Astrocyte (in vitro differentiated cells and primary cell): ENCODE measurements at regions not wholly inside any gene's neighbourhood (a gene's known extent, or its start where the extent isn't known, plus 50 kb on each side); places are given as distances from the start of the nearest gene placed in this dataset.

ENCODE experiments used
- DNase-seq: peaks from one replicate; pipeline ENCODE4 v3.0.0-alpha.2; 2010; ENCODE audit warnings: low read depth
- FAIRE-seq: peaks from 2 replicates; lab custom pipeline; 2011; peaks lifted over from hg19 to GRCh38; lab: Jason Lieb, UNC
- H2AFZ ChIP-seq: 2 replicates; pipeline ENCODE4 v1.6.0; 2012; ENCODE audit warnings: low read depth, low read length, inconsistent platforms
- H3K27ac ChIP-seq: 2 replicates; pipeline ENCODE4 v1.5.1; 2011; ENCODE audit warnings: low read depth, low read length, inconsistent platforms
- H3K27me3 ChIP-seq: 2 replicates; pipeline ENCODE4 v1.6.0; 2011; ENCODE audit warnings: low read length, inconsistent platforms; ENCODE audit not compliant: insufficient read depth
- H3K36me3 ChIP-seq: 2 replicates; pipeline ENCODE4 v1.5.1; 2011; ENCODE audit warnings: low read length, inconsistent platforms; ENCODE audit not compliant: insufficient read depth
- H3K4me1 ChIP-seq: 2 replicates; pipeline ENCODE4 v1.5.1; 2011; ENCODE audit warnings: low read length, inconsistent platforms; ENCODE audit not compliant: insufficient read depth
- H3K4me2 ChIP-seq: 2 replicates; pipeline ENCODE4 v1.6.0; 2012; ENCODE audit warnings: low read length, inconsistent platforms
- H3K4me3 ChIP-seq: 2 replicates; pipeline ENCODE4 v1.5.1; 2011; ENCODE audit warnings: low read depth, mild to moderate bottlenecking, low read length, inconsistent platforms; ENCODE audit not compliant: insufficient read depth
- H3K79me2 ChIP-seq: 2 replicates; pipeline ENCODE4 v1.6.0; 2012; ENCODE audit warnings: mild to moderate bottlenecking, low read length, inconsistent platforms; ENCODE audit not compliant: insufficient read depth
- H3K9ac ChIP-seq: 2 replicates; pipeline ENCODE4 v1.6.0; 2012; ENCODE audit warnings: mild to moderate bottlenecking, low read length, inconsistent platforms
- H3K9me3 ChIP-seq: 2 replicates; pipeline ENCODE4 v1.5.1; 2012; ENCODE audit warnings: low read depth, mild to moderate bottlenecking, low read length, inconsistent platforms; ENCODE audit not compliant: insufficient read depth
- H4K20me1 ChIP-seq: 2 replicates; pipeline ENCODE4 v1.6.0; 2012; ENCODE audit warnings: low read length, inconsistent platforms; ENCODE audit not compliant: insufficient read depth
- H3K27ac Mint-ChIP-seq: one replicate; pipeline ENCODE4 v1.8.0; 2021; ENCODE audit warnings: mild to moderate bottlenecking, mixed read lengths; ENCODE audit not compliant: unreplicated experiment
- H3K27me3 Mint-ChIP-seq: one replicate; pipeline ENCODE4 v1.8.0; 2021; ENCODE audit warnings: low read depth, mixed read lengths; ENCODE audit not compliant: unreplicated experiment
- H3K36me3 Mint-ChIP-seq: one replicate; pipeline ENCODE4 v1.8.0; 2021; ENCODE audit warnings: low read depth, mixed read lengths; ENCODE audit not compliant: unreplicated experiment
- H3K4me1 Mint-ChIP-seq: one replicate; pipeline ENCODE4 v1.8.0; 2021; ENCODE audit warnings: low read depth, mixed read lengths; ENCODE audit not compliant: unreplicated experiment
- H3K4me3 Mint-ChIP-seq: one replicate; pipeline ENCODE4 v1.8.0; 2021; ENCODE audit warnings: mild to moderate bottlenecking, moderate library complexity, mixed read lengths; ENCODE audit not compliant: unreplicated experiment
- H3K9me3 Mint-ChIP-seq: one replicate; pipeline ENCODE4 v1.8.0; 2021; ENCODE audit warnings: mild to moderate bottlenecking, mixed read lengths; ENCODE audit not compliant: unreplicated experiment
- CTCF ChIP-seq: IDR thresholded peaks from 2 replicates; pipeline ENCODE4 v1.5.1; 2011; ENCODE audit warnings: low read depth, mild to moderate bottlenecking, inconsistent platforms, low read length, moderate library complexity; ENCODE audit not compliant: insufficient read depth
- EZH2 ChIP-seq: IDR thresholded peaks from 2 replicates; pipeline ENCODE4 v1.6.1; 2012; ENCODE audit warnings: mild to moderate bottlenecking, low read length, inconsistent platforms; ENCODE audit not compliant: insufficient read depth

DNA sequence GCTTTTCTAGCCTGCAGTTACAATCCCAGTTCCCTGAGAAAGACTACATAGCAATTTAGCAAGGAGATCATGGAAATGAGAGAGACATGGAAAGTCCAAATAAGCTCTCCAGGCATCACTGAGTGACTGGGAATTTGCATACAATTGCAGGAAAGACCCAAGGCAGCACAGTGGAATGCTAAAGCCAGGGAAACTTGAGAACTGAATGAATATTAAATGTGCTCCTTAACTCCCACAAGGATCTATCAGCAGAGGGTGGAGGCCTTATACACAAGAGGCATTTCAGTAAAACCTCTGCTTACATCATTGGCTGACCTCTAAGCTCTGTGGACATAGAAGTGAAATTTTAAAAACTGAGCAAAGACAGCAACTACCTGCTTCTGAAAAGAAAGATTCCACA is 355.6 kb upstream of the DAB2 start:
- no peak for FAIRE-seq

DNA sequence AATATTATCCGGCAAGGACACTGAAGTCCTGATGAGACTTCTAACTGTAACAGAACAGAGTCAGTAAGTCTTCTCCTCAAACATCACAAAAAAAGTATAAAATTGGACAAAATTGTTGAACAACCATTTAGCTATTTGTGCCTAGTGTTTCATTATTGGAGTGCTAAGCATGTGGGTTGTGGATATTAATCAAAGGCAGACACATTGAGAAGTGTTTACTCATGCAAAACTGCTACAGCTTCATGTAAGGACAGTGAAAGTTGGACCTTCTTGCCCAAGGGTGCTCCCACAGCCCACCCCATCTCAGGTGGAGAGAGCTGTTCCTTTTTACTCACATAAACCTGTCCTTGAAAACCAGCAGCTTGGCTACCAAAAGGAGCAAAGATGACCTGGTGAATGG is 355.1 kb upstream of the DAB2 start:
- H3K9me3 Mint-ChIP-seq = no peaks in the 10 kb centered on the region
- TF ChIP-seq EZH2 (no peak), CTCF (no peak)
- no peak for FAIRE-seq
- H3K9me3 ChIP-seq = no peaks in the 10 kb centered on the region
- no peak overlapping the region for H3K4me2 ChIP-seq
- H3K27me3 Mint-ChIP-seq = no peaks in the 10 kb centered on the region
- DNase-seq = peak; percentile 22
- no peak overlapping the region for H3K4me3 ChIP-seq
- H3K36me3 Mint-ChIP-seq = no peaks in the 10 kb centered on the region
- H3K4me3 Mint-ChIP-seq = no peak overlapping the region
- H3K4me1 ChIP-seq = peaks cover 9% of the 10 kb centered on the region
- H3K4me1 Mint-ChIP-seq = peaks cover 19% of the 10 kb centered on the region
- H3K27me3 ChIP-seq = no peaks in the 10 kb centered on the region
- no peaks in the 10 kb centered on the region for H4K20me1 ChIP-seq
- no peak overlapping the region for H3K27ac ChIP-seq
- H3K79me2 ChIP-seq = no peaks in the 10 kb centered on the region
- H3K36me3 ChIP-seq = no peaks in the 10 kb centered on the region
- H3K9ac ChIP-seq = no peak overlapping the region
- H3K27ac Mint-ChIP-seq = no peak overlapping the region
- H2AFZ ChIP-seq = no peak overlapping the region

More for the DNA sequence above, 355.6 kb upstream of the DAB2 start:
- H2AFZ ChIP-seq = no peak overlapping the region
- H3K27me3 ChIP-seq = no peaks in the 10 kb centered on the region
- no peaks in the 10 kb centered on the region for H4K20me1 ChIP-seq
- no peaks in the 10 kb centered on the region for H3K79me2 ChIP-seq
- DNase-seq = peak; percentile 73
- TF ChIP-seq EZH2 = no peak
- TF ChIP-seq CTCF = no peak
- H3K9me3 Mint-ChIP-seq = peaks cover 2% of the 10 kb centered on the region
- H3K4me3 Mint-ChIP-seq = no peak overlapping the region
- H3K36me3 ChIP-seq = no peaks in the 10 kb centered on the region
- no peak overlapping the region for H3K9ac ChIP-seq
- H3K27ac Mint-ChIP-seq = no peak overlapping the region
- H3K9me3 ChIP-seq = no peaks in the 10 kb centered on the region
- H3K27me3 Mint-ChIP-seq = no peaks in the 10 kb centered on the region
- peaks cover 6% of the 10 kb centered on the region for H3K4me1 ChIP-seq
- no peak overlapping the region for H3K4me2 ChIP-seq
- H3K4me3 ChIP-seq = no peak overlapping the region
- H3K27ac ChIP-seq = no peak overlapping the region
- peaks cover 16% of the 10 kb centered on the region for H3K4me1 Mint-ChIP-seq
- H3K36me3 Mint-ChIP-seq = no peaks in the 10 kb centered on the region

DNA sequence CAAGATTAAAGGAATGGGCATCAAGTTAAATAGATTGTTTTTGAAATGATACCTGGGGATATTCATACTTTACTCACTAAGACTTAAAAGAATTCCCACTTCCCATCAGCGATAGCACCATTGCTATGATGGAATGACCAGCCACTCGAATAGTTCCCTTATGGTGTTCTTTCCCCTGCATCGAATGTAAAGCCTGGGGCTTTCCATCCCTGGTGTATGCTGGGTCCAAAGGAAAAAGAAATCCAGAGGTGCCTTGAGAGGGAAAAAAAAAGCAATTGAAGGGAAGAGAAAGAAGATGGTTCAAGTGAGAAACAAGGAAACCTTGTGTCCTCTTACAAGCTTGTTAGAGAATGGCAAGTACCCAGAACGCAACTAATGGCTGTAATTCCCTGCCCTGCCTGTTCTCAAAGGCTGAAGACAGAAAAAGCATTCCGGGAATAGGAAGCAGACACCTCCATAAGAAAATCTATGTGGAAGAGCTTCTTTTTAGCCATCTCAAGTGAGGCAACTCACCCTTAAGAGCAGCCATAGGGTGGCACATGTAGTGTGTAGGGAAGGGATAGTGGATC is 351.1 kb upstream of the DAB2 start:
- H3K27ac Mint-ChIP-seq = peak overlapping the region; percentile 99
- H3K36me3 Mint-ChIP-seq = no peaks in the 10 kb centered on the region
- no peaks in the 10 kb centered on the region for H3K36me3 ChIP-seq
- H3K79me2 ChIP-seq = no peaks in the 10 kb centered on the region
- DNase-seq (no peak), FAIRE-seq (peak; percentile 5)
- peak overlapping the region; percentile 72 for H3K27ac ChIP-seq
- H3K9me3 Mint-ChIP-seq = no peaks in the 10 kb centered on the region
- H3K27me3 ChIP-seq = no peaks in the 10 kb centered on the region
- TF ChIP-seq EZH2 = no peak
- TF ChIP-seq CTCF = no peak
- peaks cover 10% of the 10 kb centered on the region for H3K4me1 ChIP-seq
- no peaks in the 10 kb centered on the region for H3K27me3 Mint-ChIP-seq
- H3K4me3 Mint-ChIP-seq = no peak overlapping the region
- H3K4me2 ChIP-seq = peak overlapping the region; percentile 37
- no peak overlapping the region for H3K4me3 ChIP-seq
- H3K4me1 Mint-ChIP-seq = peaks cover 32% of the 10 kb centered on the region
- peak overlapping the region; percentile 10 for H3K9ac ChIP-seq
- no peaks in the 10 kb centered on the region for H3K9me3 ChIP-seq
- peak overlapping the region; percentile 47 for H2AFZ ChIP-seq
- H4K20me1 ChIP-seq = no peaks in the 10 kb centered on the region
